ENCODE measurements at regions not wholly inside any gene's neighbourhood (a gene's known extent, or its start where the extent isn't known, plus 50 kb on each side); places are given as distances from the start of the nearest gene placed in this dataset.

DNA sequence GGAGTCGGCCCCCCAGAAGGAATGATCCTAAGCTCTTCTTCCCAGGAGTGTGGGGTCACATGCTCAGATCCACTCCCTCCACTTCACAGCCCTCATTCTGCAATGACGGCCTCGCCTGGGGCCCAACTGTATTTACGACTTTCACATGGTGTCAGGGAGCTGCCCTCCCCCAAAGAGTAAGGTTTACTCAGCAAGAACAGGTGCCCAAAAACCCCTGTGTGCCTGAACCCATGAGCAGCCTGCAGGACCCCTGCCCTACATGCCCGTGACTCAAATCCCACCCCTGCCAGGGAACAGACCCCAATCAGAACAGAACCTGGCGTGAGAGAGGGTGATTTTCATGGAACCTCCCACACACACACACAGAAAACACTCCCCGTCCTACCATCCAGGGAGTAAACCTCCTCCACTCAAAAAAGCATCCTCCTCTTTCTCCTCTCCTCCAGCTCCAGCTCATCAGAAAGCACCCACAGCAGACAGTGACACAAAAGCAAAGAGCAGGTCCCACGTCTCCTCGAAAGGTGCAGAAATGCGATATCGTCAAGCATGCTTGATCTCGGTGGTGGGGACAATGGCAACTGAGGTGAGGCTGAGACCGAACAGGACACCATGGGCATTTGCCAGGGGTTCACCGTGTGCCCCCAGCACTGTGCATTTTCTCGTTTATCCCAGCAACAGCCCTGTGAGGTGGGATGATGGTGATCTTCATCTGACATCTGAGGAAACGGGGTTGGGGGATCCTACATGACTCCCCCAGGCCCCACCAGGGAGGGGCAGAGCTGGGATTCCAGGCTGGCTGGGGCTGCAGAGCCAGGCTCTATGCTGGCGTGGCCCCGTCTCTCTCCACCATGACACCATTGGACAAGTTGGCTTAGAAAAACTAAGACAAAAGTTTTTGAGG, 397.9 kb downstream of the NPHP4 start:
- Mint-ChIP-seq H3K36me3 (ENCODE audit: insufficient read depth) (no peaks in the 10 kb centered on the region), H3K4me3 (no peak overlapping the region), H3K27me3 (ENCODE audit: low read depth) (peaks cover 4% of the 10 kb centered on the region), H3K4me1 (ENCODE audit: low read depth) (no peaks in the 10 kb centered on the region), H3K9me3 (peaks cover 4% of the 10 kb centered on the region)
- DNase-seq (no peak), ATAC-seq (no peak)

GRCh38 chr1:5590717-5591116, 401.5 kb downstream of the NPHP4 start:
- ATAC-seq = no peak
- no peak for DNase-seq
- no peaks in the 10 kb centered on the region for H3K36me3 Mint-ChIP-seq (ENCODE audit: insufficient read depth)
- no peak overlapping the region for H3K4me3 Mint-ChIP-seq
- H3K27me3 Mint-ChIP-seq (ENCODE audit: low read depth) = peaks cover 11% of the 10 kb centered on the region
- peaks cover 4% of the 10 kb centered on the region for H3K9me3 Mint-ChIP-seq
- H3K4me1 Mint-ChIP-seq (ENCODE audit: low read depth) = no peaks in the 10 kb centered on the region

GRCh38 chr1:5586629-5587028, 405.6 kb downstream of the NPHP4 start:
- Mint-ChIP-seq H3K9me3 (peaks cover 4% of the 10 kb centered on the region), H3K4me3 (no peak overlapping the region), H3K27me3 (ENCODE audit: low read depth) (peaks cover 27% of the 10 kb centered on the region), H3K36me3 (ENCODE audit: insufficient read depth) (no peaks in the 10 kb centered on the region), H3K4me1 (ENCODE audit: low read depth) (no peaks in the 10 kb centered on the region)
- DNase-seq (no peak), ATAC-seq (no peak)

DNA sequence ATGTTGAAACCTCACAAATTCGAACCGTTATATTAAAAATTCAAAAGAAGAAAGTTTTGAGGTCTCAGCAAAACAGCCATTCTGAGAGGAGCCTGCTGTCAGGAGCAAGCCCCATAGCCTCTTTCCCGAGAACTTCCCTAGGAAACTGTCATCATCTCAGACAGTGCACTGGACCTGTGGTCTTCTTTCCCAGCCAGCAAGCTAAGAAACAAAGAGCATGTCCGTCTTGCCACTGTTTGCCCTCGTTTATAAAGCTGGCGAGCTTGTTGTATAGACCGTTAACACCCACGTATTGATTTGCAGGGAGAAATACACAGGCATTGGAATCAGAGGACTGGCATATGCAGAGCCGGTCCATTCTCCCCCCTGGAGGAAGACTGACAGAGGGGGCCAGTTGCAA, 407.0 kb downstream of the NPHP4 start:
- DNase-seq = no peak
- H3K9me3 Mint-ChIP-seq = no peaks in the 10 kb centered on the region
- no peaks in the 10 kb centered on the region for H3K4me1 Mint-ChIP-seq (ENCODE audit: low read depth)
- no peaks in the 10 kb centered on the region for H3K36me3 Mint-ChIP-seq (ENCODE audit: insufficient read depth)
- H3K27me3 Mint-ChIP-seq (ENCODE audit: low read depth) = peaks cover 35% of the 10 kb centered on the region
- H3K4me3 Mint-ChIP-seq = no peak overlapping the region
- ATAC-seq = no peak

DNA sequence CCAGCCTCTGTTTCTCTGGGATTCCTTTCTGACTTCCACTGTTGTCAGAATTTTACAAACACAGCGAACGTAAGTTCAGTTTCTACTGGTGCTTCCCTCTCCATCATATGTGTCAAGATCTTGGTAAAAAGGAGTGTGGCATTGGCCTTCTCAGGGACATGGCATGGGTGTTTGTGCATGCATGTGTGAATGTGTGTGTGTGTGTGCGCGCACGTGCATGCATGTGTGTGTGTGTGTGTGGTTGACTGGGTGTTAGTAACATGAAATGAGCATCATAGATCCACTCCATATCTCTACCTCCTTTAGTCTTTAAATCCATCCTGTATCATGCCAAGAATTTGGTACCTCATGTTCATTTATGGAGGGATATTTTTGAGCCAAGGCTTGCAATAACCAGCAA, 411.3 kb downstream of the NPHP4 start:
- no peaks in the 10 kb centered on the region for H3K9me3 Mint-ChIP-seq
- ATAC-seq (no peak), DNase-seq (no peak)
- H3K36me3 Mint-ChIP-seq (ENCODE audit: insufficient read depth) = no peaks in the 10 kb centered on the region
- H3K27me3 Mint-ChIP-seq (ENCODE audit: low read depth) = peaks cover 33% of the 10 kb centered on the region
- no peak overlapping the region for H3K4me3 Mint-ChIP-seq
- no peaks in the 10 kb centered on the region for H3K4me1 Mint-ChIP-seq (ENCODE audit: low read depth)

- no peak overlapping the region for H3K4me3 Mint-ChIP-seq
- H3K4me1 Mint-ChIP-seq (ENCODE audit: low read depth) = no peaks in the 10 kb centered on the region
- no peak for ATAC-seq
- no peaks in the 10 kb centered on the region for H3K9me3 Mint-ChIP-seq
- no peaks in the 10 kb centered on the region for H3K36me3 Mint-ChIP-seq (ENCODE audit: insufficient read depth)
- no peak for DNase-seq
- peaks cover 28% of the 10 kb centered on the region for H3K27me3 Mint-ChIP-seq (ENCODE audit: low read depth)
Observed at GRCh38 chr1:5579966-5580365, 412.3 kb downstream of the NPHP4 start.

GRCh38 chr1:5578690-5579089, 413.5 kb downstream of the NPHP4 start:
- Mint-ChIP-seq H3K4me3 (no peak overlapping the region), H3K9me3 (no peaks in the 10 kb centered on the region), H3K36me3 (ENCODE audit: insufficient read depth) (no peaks in the 10 kb centered on the region), H3K27me3 (ENCODE audit: low read depth) (peaks cover 28% of the 10 kb centered on the region), H3K4me1 (ENCODE audit: low read depth) (no peaks in the 10 kb centered on the region)
- DNase-seq = no peak
- no peak for ATAC-seq

- DNase-seq (no peak), ATAC-seq (no peak)
- Mint-ChIP-seq H3K36me3 (ENCODE audit: insufficient read depth) (no peaks in the 10 kb centered on the region), H3K27me3 (ENCODE audit: low read depth) (peaks cover 19% of the 10 kb centered on the region), H3K9me3 (no peaks in the 10 kb centered on the region), H3K4me1 (ENCODE audit: low read depth) (no peaks in the 10 kb centered on the region), H3K4me3 (no peak overlapping the region)
Observed at GRCh38 chr1:5577255-5578040, 414.8 kb downstream of the NPHP4 start.

GRCh38 chr1:5576673-5577065, 415.6 kb downstream of the NPHP4 start:
- Mint-ChIP-seq H3K9me3 (no peaks in the 10 kb centered on the region), H3K4me1 (ENCODE audit: low read depth) (no peaks in the 10 kb centered on the region), H3K4me3 (no peak overlapping the region), H3K36me3 (ENCODE audit: insufficient read depth) (no peaks in the 10 kb centered on the region), H3K27me3 (ENCODE audit: low read depth) (peaks cover 17% of the 10 kb centered on the region)
- no peak for ATAC-seq
- no peak for DNase-seq

- no peaks in the 10 kb centered on the region for H3K4me1 Mint-ChIP-seq (ENCODE audit: low read depth)
- no peak overlapping the region for H3K4me3 Mint-ChIP-seq
- H3K36me3 Mint-ChIP-seq (ENCODE audit: insufficient read depth) = no peaks in the 10 kb centered on the region
- no peak for ATAC-seq
- peaks cover 12% of the 10 kb centered on the region for H3K27me3 Mint-ChIP-seq (ENCODE audit: low read depth)
- no peaks in the 10 kb centered on the region for H3K9me3 Mint-ChIP-seq
- DNase-seq = no peak
Observed at GRCh38 chr1:5576011-5576672, 416.1 kb downstream of the NPHP4 start.

DNA sequence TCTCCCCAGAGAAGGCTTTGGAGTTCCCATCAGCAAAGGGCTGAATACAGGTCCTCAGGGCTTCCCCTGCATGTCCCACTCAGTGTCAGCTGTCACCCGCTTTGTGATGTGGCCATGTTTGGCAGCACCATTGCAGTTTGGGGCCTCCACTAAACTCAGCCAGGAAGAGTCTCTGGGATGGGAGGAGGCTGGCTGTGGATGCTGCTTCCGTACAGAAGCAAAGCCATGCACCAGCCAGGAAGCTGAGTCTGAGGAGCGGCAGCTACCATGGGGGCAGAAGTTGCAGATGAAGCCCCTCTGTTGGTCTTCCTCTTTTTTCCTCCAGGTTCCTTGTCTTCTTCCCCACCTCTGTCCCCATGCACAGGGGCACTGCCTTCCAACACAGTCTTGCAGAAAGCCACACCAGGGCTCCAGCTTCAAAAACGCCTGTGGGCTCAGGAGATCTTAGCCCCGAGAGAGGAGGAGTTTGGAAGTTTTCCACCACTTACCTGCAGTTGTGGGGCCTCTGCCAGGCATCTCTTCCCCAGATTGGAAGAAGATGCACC, 416.8 kb downstream of the NPHP4 start:
- H3K27me3 Mint-ChIP-seq (ENCODE audit: low read depth) = peaks cover 8% of the 10 kb centered on the region
- no peaks in the 10 kb centered on the region for H3K36me3 Mint-ChIP-seq (ENCODE audit: insufficient read depth)
- H3K9me3 Mint-ChIP-seq = no peaks in the 10 kb centered on the region
- no peak for DNase-seq
- no peaks in the 10 kb centered on the region for H3K4me1 Mint-ChIP-seq (ENCODE audit: low read depth)
- ATAC-seq = no peak
- H3K4me3 Mint-ChIP-seq = no peak overlapping the region

DNA sequence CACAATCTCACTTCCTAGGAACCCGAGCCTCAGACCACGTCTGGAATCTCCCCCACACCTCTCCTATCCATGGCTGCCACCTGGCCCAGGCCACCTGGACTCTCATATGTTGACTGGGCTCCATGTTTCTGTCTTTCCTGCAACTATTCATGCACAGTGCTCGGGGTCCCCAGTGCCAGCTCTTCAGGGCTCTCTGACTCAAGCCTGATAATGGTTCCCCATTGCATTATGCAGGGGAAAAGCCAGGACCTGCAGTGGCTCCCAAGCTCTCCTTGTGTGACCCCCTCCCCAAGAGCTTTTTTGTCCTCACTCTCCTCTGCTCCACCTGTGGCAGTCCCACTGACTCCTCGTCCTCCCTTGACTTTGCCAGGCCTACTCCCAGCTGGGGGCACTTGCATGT, 417.6 kb downstream of the NPHP4 start:
- DNase-seq (no peak), ATAC-seq (no peak)
- peaks cover 8% of the 10 kb centered on the region for H3K27me3 Mint-ChIP-seq (ENCODE audit: low read depth)
- peaks cover 3% of the 10 kb centered on the region for H3K9me3 Mint-ChIP-seq
- no peaks in the 10 kb centered on the region for H3K36me3 Mint-ChIP-seq (ENCODE audit: insufficient read depth)
- no peaks in the 10 kb centered on the region for H3K4me1 Mint-ChIP-seq (ENCODE audit: low read depth)
- no peak overlapping the region for H3K4me3 Mint-ChIP-seq

GRCh38 chr1:5572794-5573193, 419.4 kb downstream of the NPHP4 start:
- no peaks in the 10 kb centered on the region for H3K4me1 Mint-ChIP-seq (ENCODE audit: low read depth)
- H3K9me3 Mint-ChIP-seq = peaks cover 15% of the 10 kb centered on the region
- ATAC-seq = no peak
- no peaks in the 10 kb centered on the region for H3K36me3 Mint-ChIP-seq (ENCODE audit: insufficient read depth)
- H3K27me3 Mint-ChIP-seq (ENCODE audit: low read depth) = peaks cover 6% of the 10 kb centered on the region
- no peak for DNase-seq
- H3K4me3 Mint-ChIP-seq = no peak overlapping the region

- Mint-ChIP-seq H3K27me3 (ENCODE audit: low read depth) (peaks cover 6% of the 10 kb centered on the region), H3K4me1 (ENCODE audit: low read depth) (no peaks in the 10 kb centered on the region), H3K4me3 (no peak overlapping the region), H3K9me3 (peaks cover 15% of the 10 kb centered on the region), H3K36me3 (ENCODE audit: insufficient read depth) (no peaks in the 10 kb centered on the region)
- DNase-seq (no peak), ATAC-seq (no peak)
Observed at GRCh38 chr1:5571861-5572401, 420.3 kb downstream of the NPHP4 start.

All from activated T-cell treated with anti-CD3 and anti-CD28 coated beads, Interleukin-2, amount 50 U/mL, for 4 hours (primary cell).